Umbilical cord (tissue), 1 donor: ENCODE measurements at regions not wholly inside any gene's neighbourhood (a gene's known extent, or its start where the extent isn't known, plus 50 kb on each side); places are given as distances from the start of the nearest gene placed in this dataset.

Source experiments
- DNase-seq: peaks from one replicate; pipeline ENCODE4 v3.0.0-alpha.2; 2015; ENCODE audit warnings: low spot score

- peak; percentile 45 for DNase-seq
Observed at GRCh38 chr2:217277646-217278398, 418.0 kb upstream of the TNP1 start.

DNA sequence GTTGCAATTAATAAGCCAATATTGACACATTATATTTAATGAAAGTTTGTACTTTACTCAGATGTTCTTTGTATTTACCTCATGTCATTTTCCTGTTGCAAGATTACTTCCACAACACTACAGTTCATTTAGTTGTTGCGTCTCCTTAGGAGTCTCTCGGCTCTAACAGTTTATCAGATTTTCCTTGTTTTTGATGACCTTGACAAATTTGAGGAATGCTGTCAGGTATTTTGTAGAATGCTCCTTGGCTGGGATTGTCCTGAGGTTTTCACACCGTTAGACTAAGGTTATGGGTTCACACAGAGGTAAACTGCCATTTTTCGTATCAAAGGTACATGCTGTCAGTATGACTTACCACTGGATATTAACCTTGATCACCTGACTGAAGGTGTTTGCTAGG lies 416.6 kb upstream of the TNP1 start:
- no peak for DNase-seq

- no peak for DNase-seq
Observed at GRCh38 chr2:217275091-217275490, 415.2 kb upstream of the TNP1 start.

- no peak for DNase-seq
Observed at GRCh38 chr2:217274578-217274977, 414.7 kb upstream of the TNP1 start.

GRCh38 chr2:217273851-217274250 lies 414.0 kb upstream of the TNP1 start:
- DNase-seq = no peak

GRCh38 chr2:217273162-217273561 lies 413.3 kb upstream of the TNP1 start:
- DNase-seq = no peak

DNA sequence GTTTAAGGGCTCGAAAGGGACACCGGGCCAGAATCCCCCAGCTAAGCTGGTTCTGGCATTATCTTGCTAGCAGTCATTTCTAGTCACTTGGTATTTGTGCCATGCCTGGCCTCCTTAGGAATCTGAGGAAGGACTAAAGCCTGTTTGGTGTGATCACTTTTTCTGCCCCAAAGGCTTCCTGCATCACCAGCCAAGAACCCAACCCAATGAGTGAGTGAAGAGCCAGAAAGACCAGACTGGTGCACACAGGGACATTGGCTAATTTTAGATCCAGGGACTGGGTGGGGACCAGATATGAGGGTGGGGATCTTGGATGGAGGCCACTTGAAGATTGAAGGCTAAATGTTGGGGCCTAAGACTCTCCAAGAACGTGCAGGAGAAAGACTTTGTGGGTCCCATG lies 411.9 kb upstream of the TNP1 start:
- no peak for DNase-seq

- DNase-seq = no peak
Observed at GRCh38 chr2:217270485-217271121, 410.7 kb upstream of the TNP1 start.

GRCh38 chr2:217269701-217270484 lies 410.0 kb upstream of the TNP1 start:
- DNase-seq = no peak

- DNase-seq = no peak
Observed at GRCh38 chr2:217268978-217269377, 409.1 kb upstream of the TNP1 start.

DNA sequence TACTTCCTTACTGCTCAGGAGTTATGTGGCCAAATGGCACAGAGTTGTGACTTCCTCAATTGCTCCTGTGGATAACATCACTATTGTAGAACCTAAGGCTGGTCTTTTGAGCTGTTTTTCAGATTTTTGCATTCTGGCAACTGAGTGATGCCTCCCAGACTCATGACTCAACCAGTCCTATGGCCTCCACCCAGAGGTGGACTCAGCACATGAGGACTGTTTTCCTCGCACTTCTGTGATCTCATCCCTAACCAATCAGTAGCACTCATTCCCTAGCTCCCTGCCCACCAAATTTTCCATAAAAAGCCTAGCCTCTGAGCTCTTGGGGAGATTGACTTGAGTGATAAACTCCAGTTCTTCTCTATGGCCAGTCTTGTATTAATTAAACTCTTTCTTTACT lies 407.9 kb upstream of the TNP1 start:
- no peak for DNase-seq

DNA sequence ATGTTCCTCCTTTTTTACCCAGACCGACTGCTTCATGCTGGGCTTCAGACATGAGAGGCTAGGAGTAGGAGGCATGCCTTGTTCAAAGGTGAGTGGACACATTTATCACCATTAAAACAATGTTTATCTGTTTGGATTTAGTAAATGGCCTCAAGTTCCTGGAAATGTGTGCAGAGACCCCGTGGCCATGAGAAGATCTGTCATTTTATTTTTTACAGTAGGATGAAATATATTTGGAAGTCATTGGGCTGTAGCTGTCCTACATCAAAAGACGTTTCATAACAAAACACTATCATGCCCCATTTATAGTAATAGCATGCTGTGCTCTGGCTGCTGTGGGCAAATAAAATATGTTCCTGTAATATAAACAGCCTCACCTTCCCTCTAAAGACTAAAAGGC lies 403.9 kb upstream of the TNP1 start:
- no peak for DNase-seq

- DNase-seq = no peak
Observed at GRCh38 chr2:217262911-217263310, 403.0 kb upstream of the TNP1 start.

DNA sequence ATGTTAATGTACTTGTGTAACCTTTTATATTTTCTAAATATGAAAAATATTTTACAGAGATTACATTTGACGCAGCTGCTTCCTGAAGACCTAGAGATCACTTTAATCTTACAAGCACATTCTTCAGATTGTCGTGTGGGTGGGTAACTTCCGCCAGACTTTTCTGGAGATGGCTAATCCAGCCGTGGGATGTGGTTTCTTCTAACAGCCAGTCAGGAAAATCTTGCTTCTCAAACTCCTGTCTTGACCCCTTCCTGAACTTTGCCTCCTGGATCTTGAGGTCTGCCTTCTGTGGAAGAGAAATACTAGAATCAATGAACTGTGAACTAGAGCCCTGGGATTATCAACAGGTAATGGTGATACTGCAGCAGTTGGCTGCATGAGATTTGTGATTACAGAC lies 401.6 kb upstream of the TNP1 start:
- DNase-seq = peak; percentile 29

GRCh38 chr2:217260441-217261115 lies 400.7 kb upstream of the TNP1 start:
- peak; percentile 48 for DNase-seq

DNA sequence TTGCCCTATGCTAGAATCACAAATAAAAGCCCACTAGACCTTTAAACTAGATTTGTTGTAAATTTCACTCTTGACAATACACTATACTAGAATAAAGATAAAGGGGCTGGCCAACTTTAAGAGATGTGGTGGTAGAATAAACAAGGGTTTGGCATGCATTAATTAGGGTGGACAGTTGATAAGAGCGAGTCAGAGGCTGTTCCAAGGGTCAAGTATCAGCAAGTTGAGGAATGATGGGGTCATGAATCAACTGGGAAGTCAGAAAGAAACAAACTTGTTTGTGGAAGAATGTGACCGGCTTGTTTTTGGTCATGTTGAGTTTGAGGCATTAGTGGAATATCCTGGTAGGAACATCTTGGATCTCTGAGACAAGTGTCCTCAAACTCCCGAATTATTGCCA lies 398.3 kb upstream of the TNP1 start:
- DNase-seq = no peak

DNA sequence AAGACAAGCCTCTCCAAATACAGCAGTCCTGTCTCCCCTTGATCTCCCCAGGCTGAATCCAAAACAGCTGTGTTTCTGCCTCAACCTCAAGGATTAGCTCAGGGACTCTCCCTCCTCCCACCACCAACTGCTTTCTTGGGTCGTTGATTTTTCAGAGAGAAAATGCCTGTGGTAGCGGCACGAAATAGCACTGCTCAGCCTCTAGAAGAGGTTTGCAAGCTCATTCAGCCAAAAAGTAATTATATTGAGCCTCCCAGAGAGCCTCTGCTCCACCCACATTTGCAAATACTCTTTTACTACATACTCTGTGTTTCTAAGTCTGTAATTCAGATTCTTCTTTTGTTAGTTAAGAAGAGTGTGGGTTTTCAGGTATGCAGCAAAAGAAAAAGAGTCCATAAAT lies 396.4 kb upstream of the TNP1 start:
- DNase-seq = peak; percentile 92

- DNase-seq = no peak
Observed at GRCh38 chr2:217254111-217254510, 394.2 kb upstream of the TNP1 start.

GRCh38 chr2:217252181-217252580 lies 392.3 kb upstream of the TNP1 start:
- peak; percentile 65 for DNase-seq

DNA sequence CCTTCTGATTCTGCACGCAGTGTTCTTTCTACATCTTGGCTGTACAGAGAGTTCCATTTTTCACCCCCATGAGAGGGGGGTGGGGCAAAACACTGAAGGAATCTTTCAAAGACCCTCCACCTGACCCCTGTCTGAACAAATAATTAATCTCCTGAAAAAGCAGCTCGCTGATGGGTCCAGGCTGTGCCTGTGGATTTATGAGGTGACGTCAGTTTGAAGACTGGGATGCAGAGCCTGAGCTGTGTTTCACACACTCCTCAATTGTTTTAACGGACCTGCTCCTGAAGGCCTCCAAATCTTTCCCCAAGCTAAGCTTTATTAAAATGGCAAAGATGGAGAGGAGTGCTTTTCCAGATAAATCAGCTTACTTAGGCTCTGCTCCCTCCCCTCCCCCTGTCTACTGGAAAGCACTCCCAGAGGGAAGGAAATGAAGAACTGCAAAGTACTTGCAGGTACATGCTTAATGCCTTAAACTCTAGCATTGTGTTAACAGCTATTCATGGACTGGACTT lies 390.2 kb upstream of the TNP1 start:
- peak; percentile 85 for DNase-seq

DNA sequence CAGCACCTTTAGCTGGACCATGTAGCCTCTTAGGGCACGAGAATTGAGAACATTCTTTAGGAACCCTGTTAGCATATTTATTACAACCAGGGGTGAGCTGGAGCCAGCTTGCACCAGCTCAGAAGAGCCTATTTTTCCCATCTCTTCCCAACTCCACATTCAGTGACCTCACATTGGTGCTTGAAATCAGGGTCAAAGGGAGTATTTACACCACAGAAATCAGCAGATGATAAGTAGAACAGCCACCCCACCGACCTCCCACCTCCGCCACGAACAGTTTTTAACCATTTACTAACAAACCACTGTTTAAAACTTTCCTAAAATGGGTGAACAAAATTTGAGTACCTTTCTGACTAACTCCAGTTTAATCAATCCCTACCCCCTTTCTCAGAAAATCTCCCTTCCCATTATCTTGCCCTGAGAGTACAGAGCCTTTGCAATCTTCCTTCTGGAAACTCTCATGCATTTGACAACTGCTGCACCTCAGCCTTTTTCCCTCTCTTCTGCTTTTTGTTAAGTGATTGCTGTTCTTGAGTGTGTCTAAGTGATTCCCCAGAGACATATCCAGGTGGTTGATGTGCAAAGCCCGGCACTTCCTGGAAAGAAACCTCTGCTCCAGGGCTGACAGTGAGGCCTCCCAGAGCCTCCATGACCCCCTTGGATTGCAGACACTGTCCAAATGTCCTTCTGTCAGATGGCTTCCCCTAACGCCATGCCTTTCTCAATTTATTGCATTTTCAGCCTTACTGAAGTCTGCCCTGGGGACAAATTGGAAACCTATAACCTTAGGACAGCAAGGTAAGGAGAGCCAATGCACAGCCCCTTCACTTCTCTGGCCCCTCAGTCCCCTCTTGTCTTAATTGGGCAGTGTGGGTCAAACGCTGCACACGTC lies 389.5 kb upstream of the TNP1 start:
- peak; percentile 91 for DNase-seq
